Left renal cortex interstitium (tissue), 4 donors: ENCODE measurements at regions not wholly inside any gene's neighbourhood (a gene's known extent, or its start where the extent isn't known, plus 50 kb on each side); places are given as distances from the start of the nearest gene placed in this dataset.

Experiments
- DNase-seq, 4 donors: peaks; one replicate each; pipeline ENCODE4 v3.0.0-alpha.2; 2013; ENCODE audit warnings: low read depth in 4 of 4, low spot score in 2 of 4, missing footprints in 1 of 4

DNA sequence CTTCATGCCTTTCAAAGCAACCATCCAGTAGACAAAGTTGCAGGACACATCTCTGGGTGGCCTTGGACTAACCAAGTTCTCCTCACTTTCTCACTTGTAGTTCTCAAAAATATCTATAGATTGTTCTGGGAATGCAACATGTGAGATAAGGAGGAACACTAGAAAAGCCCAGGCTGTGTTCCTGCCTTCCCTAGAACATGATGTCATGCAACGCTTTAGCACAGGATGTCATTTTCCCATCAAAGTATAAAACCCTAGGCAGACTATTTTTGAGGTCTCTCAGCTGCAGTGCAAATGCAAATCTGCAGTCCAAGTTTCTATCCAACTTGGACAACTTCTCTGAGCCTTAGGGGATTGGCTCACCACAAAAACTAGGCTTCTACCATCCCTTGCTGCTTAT, 78.8 kb upstream of the PCDH7 start:
- no peak for DNase-seq

DNA sequence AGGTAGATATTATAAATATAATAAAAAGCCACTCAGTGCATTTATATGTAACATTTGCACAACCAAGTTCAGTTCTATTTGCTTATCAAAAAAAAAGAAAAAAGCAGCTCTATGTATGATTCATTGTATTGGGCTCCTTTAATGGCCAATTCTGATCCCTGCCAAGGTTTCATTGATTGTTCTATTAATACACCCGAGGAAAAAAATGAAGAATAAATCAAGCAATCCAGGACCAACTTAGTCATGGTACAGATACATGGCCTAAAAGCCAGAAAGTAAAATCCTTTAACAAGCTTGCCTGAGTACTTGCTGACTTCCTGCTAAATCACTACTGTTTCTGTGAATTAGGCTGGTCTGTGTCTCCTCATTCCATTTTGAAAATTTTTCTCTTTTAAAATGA, 77.6 kb upstream of the PCDH7 start:
- no peak for DNase-seq

DNA sequence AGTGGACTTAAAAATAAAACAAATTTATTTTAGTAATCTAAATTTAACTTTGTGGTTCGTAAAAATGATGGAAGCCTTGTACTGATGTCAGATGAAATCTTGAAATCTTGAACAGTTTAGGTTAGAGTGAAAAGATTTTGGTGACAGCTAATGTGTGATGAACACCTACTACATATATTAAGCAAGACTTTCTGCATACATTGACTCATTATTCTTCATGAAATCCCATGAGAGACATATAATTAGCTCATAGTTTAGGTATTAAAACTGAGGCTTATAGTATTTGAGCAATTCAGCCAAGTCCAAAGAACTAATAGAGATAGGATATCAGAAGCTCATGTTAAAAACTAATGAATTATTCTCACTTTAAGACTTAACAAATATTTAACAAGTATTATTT, 66.9 kb upstream of the PCDH7 start:
- DNase-seq = no peak

DNA sequence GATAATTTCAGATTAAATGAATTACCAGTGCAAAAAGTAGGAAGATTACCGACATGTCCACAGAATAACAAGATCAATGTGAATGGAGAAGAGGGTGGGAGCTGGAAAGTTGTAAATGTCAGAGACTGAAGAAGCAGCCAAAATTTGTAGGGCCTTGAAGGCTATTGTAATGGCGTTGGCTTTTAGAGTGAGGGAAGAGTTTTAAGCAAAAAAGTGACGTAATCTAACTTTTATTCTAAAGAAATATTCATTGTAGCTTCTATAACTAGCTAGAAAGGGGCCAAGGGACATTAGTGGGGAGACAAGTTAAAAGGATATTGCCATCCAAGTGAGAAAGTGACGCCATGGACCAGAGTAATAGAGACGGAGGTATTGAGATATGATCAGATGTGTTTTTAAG, 63.3 kb upstream of the PCDH7 start:
- DNase-seq = no peak

DNA sequence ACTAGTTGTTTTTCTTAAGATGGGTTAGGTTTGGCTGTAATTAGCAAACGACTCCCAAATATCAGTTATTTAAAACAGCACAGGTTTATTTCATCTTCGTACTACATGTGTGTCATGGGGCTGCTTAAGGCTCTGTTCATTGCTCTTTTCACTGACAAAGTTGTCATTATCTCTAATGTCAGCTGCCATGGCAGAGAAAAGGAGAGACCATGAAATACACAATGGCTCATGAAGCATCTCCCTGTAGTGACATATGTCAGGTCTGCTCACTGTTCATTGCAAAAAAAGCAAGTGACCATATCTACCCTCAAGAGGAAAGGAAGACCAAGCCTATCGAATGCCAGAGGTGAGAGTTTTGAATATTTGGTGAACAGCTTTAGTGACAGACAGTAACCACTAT, 52.2 kb upstream of the PCDH7 start:
- DNase-seq = no peak

DNA sequence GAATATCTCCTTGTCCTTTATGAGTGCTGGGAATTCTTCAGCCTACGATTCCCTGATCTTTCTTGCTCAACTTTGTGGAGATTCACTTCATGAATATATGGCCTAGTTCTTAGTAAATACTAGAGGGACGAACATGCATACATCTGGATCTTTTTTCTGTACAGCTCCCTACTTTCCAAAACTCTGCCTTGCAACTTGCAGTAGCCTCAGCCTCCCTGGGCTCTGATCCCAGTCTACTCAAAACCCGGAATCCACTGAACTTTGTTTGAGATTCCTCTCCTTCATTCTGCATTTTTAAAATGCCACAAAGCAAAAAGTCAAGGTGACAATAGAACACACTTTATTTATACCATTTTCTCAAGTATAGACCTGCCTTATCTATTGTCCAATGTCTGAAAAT, 50.0 kb upstream of the PCDH7 start:
- DNase-seq = no peak
